MM.1S (cell line): ENCODE measurements at regions not wholly inside any gene's neighbourhood (a gene's known extent, or its start where the extent isn't known, plus 50 kb on each side); places are given as distances from the start of the nearest gene placed in this dataset.
A peak's percentile ranks its signal among the peaks of the same experiment; 100 is the strongest.

Experiments
- DNase-seq: peaks from one replicate; pipeline ENCODE4 v3.0.0-alpha.2; 2015
- H2AFZ ChIP-seq: fragments of 300-600 bp; sonication (generic); 2 replicates; pipeline ENCODE4 v1.6.0; 2016; ENCODE audit warnings: antibody characterized with exemption, low read length
- H3F3A ChIP-seq: fragments of 300-600 bp; sonication (generic); 2 replicates; pipeline ENCODE4 v1.6.1; 2016; ENCODE audit warnings: mild to moderate bottlenecking, antibody characterized with exemption, low read length, moderate library complexity, mixed read lengths; ENCODE audit not compliant: insufficient read depth
- H3K27ac ChIP-seq: fragments of 300-600 bp; sonication (generic); 2 replicates; pipeline ENCODE4 v1.5.1; 2016; ENCODE audit warnings: mild to moderate bottlenecking, low read length
- H3K27me3 ChIP-seq: fragments of 300-600 bp; sonication (generic); replicated peaks from 2 replicates; pipeline ENCODE4 v1.6.0; 2016; ENCODE audit warnings: low read length; ENCODE audit not compliant: insufficient read depth
- H3K36me3 ChIP-seq: fragments of 300-600 bp; sonication (generic); replicated peaks from 2 replicates; pipeline ENCODE4 v1.6.1; 2016; ENCODE audit warnings: mild to moderate bottlenecking, low read length, mixed read lengths; ENCODE audit not compliant: insufficient read depth
- H3K4me1 ChIP-seq: fragments of 300-600 bp; sonication (generic); 2 replicates; pipeline ENCODE4 v1.6.1; 2016; ENCODE audit warnings: low read length, mixed read lengths
- H3K4me2 ChIP-seq: fragments of 300-600 bp; sonication (generic); 2 replicates; pipeline ENCODE4 v1.6.0; 2016; ENCODE audit warnings: low read depth, low read length
- H3K4me3 ChIP-seq: fragments of 300-600 bp; sonication (generic); 2 replicates; pipeline ENCODE4 v1.5.1; 2016; ENCODE audit warnings: low read length, mixed read lengths
- H3K79me2 ChIP-seq: fragments of 300-600 bp; sonication (generic); 2 replicates; pipeline ENCODE4 v1.6.1; 2016; ENCODE audit warnings: mixed run types, low read length, mixed read lengths
- H3K9ac ChIP-seq: fragments of 300-600 bp; sonication (generic); 2 replicates; pipeline ENCODE4 v1.6.1; 2016; ENCODE audit warnings: low read length, mixed read lengths
- H3K9me2 ChIP-seq: fragments of 300-600 bp; sonication (generic); replicated peaks from 2 replicates; pipeline ENCODE4 v1.6.1; 2016; ENCODE audit warnings: mild to moderate bottlenecking, low read length, mixed read lengths; ENCODE audit not compliant: insufficient read depth
- H3K9me3 ChIP-seq: fragments of 300-600 bp; sonication (generic); replicated peaks from 2 replicates; pipeline ENCODE4 v1.6.1; 2016; ENCODE audit warnings: mild to moderate bottlenecking, low read length, mixed read lengths; ENCODE audit not compliant: insufficient read depth
- H4K20me1 ChIP-seq: fragments of 300-600 bp; sonication (generic); 2 replicates; pipeline ENCODE4 v1.6.1; 2016; ENCODE audit warnings: mild to moderate bottlenecking, low read length, moderate library complexity, mixed read lengths; ENCODE audit not compliant: insufficient read depth
- EZH2 ChIP-seq: fragments of 300-600 bp; sonication (generic); optimal IDR thresholded peaks from 2 replicates; pipeline ENCODE3; 2017; ENCODE audit warnings: low read depth, mild to moderate bottlenecking, antibody characterized with exemption, low read length, mixed read lengths
- EZH2phosphoT487 ChIP-seq: fragments of 300-600 bp; sonication (generic); IDR thresholded peaks from 2 replicates; pipeline ENCODE4 v1.6.1; 2018; ENCODE audit warnings: antibody characterized with exemption, low read length
- TF ChIP-seq, protein P1 (sequence below): fragments of 300-600 bp; sonication (generic); IDR thresholded peaks from 2 replicates; pipeline ENCODE4 v1.5.1; 2016; ENCODE audit warnings: antibody characterized with exemption, low read length, mixed read lengths

GRCh38 chr19:16000024-16000663, 51.3 kb downstream of the OR10H4 start:
- Histone ChIP-seq H3K4me3 (no peak overlapping the region), H3K9ac (no peak overlapping the region), H3K4me1 (no peaks in the 10 kb centered on the region), H3K27ac (no peak overlapping the region), H3K9me3 (no peaks in the 10 kb centered on the region), H2AFZ (no peak overlapping the region), H3K79me2 (no peaks in the 10 kb centered on the region), H3K27me3 (peaks cover 72% of the 10 kb centered on the region), H3F3A (no peaks in the 10 kb centered on the region), H3K9me2 (no peaks in the 10 kb centered on the region), H3K36me3 (no peaks in the 10 kb centered on the region), H4K20me1 (no peaks in the 10 kb centered on the region), H3K4me2 (no peak overlapping the region)
- no peak for TF ChIP-seq EZH2
- TF ChIP-seq EZH2phosphoT487 = no peak
- TF ChIP-seq, protein P1, sequence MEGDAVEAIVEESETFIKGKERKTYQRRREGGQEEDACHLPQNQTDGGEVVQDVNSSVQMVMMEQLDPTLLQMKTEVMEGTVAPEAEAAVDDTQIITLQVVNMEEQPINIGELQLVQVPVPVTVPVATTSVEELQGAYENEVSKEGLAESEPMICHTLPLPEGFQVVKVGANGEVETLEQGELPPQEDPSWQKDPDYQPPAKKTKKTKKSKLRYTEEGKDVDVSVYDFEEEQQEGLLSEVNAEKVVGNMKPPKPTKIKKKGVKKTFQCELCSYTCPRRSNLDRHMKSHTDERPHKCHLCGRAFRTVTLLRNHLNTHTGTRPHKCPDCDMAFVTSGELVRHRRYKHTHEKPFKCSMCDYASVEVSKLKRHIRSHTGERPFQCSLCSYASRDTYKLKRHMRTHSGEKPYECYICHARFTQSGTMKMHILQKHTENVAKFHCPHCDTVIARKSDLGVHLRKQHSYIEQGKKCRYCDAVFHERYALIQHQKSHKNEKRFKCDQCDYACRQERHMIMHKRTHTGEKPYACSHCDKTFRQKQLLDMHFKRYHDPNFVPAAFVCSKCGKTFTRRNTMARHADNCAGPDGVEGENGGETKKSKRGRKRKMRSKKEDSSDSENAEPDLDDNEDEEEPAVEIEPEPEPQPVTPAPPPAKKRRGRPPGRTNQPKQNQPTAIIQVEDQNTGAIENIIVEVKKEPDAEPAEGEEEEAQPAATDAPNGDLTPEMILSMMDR = no peak
- no peak for DNase-seq

GRCh38 chr19:16001481-16002312, 52.9 kb downstream of the OR10H4 start:
- no peaks in the 10 kb centered on the region for H3K4me1 ChIP-seq
- no peaks in the 10 kb centered on the region for H3F3A ChIP-seq
- peak overlapping the region; percentile 18; the same call in 1 of the 2 replicates for H3K4me2 ChIP-seq
- H3K27ac ChIP-seq = no peak overlapping the region
- no peak overlapping the region for H3K9ac ChIP-seq
- H4K20me1 ChIP-seq = no peaks in the 10 kb centered on the region
- peak; percentile 26 for DNase-seq
- TF ChIP-seq, protein P1 = no peak
- TF ChIP-seq EZH2phosphoT487 (no peak), EZH2 (no peak)
- peaks cover 74% of the 10 kb centered on the region for H3K27me3 ChIP-seq
- no peak overlapping the region for H2AFZ ChIP-seq
- H3K9me3 ChIP-seq = no peaks in the 10 kb centered on the region
- no peaks in the 10 kb centered on the region for H3K79me2 ChIP-seq
- peak overlapping the region; percentile 33; the same call in 1 of the 2 replicates for H3K4me3 ChIP-seq
- no peaks in the 10 kb centered on the region for H3K9me2 ChIP-seq
- H3K36me3 ChIP-seq = no peaks in the 10 kb centered on the region

GRCh38 chr19:16002406-16003384, 53.9 kb downstream of the OR10H4 start:
- Histone ChIP-seq H3K79me2 (no peaks in the 10 kb centered on the region), H3K4me1 (no peaks in the 10 kb centered on the region), H3K4me2 (peak overlapping the region; percentile 18; the same call in 1 of the 2 replicates), H3K9me2 (no peaks in the 10 kb centered on the region), H3K36me3 (no peaks in the 10 kb centered on the region), H3K9ac (no peak overlapping the region), H4K20me1 (no peaks in the 10 kb centered on the region), H3F3A (no peaks in the 10 kb centered on the region), H3K27ac (no peak overlapping the region), H2AFZ (no peak overlapping the region), H3K9me3 (no peaks in the 10 kb centered on the region), H3K27me3 (peaks cover 75% of the 10 kb centered on the region), H3K4me3 (no peak overlapping the region)
- DNase-seq = no peak
- TF ChIP-seq EZH2 (no peak), EZH2phosphoT487 (no peak)
- TF ChIP-seq, protein P1 = no peak
